Activated naive CD4-positive, alpha-beta T cell treated with anti-CD3 and anti-CD28 coated beads for 36 hours (primary cell): ENCODE measurements at regions not wholly inside any gene's neighbourhood (a gene's known extent, or its start where the extent isn't known, plus 50 kb on each side); places are given as distances from the start of the nearest gene placed in this dataset.

Experiments
- CTCF ChIA-PET: fragments of 350-600 bp; sonication (Branson Sonifier 250); formaldehyde crosslinking; loops from one replicate; lab custom pipeline; 2021; ENCODE audit warnings: antibody characterized with exemption; lab: Charles Lee
- DNase-seq: peaks from one replicate; pipeline ENCODE4 v3.0.0-alpha.2; 2020
- H3K27ac Mint-ChIP-seq: one replicate; pipeline ENCODE4 v1.8.0; 2021; ENCODE audit warnings: mild to moderate bottlenecking, mixed read lengths
- H3K27me3 Mint-ChIP-seq: one replicate; pipeline ENCODE4 v1.8.0; 2021; ENCODE audit warnings: low read depth, mixed read lengths
- H3K36me3 Mint-ChIP-seq: one replicate; pipeline ENCODE4 v1.8.0; 2021; ENCODE audit warnings: low read depth, mixed read lengths
- H3K4me1 Mint-ChIP-seq: one replicate; pipeline ENCODE4 v1.8.0; 2021; ENCODE audit warnings: low read depth, mixed read lengths
- H3K4me3 Mint-ChIP-seq: one replicate; pipeline ENCODE4 v1.8.0; 2021; ENCODE audit warnings: mild to moderate bottlenecking, moderate library complexity, mixed read lengths
- H3K9me3 Mint-ChIP-seq: one replicate; pipeline ENCODE4 v1.8.0; 2021; ENCODE audit warnings: mixed read lengths
- intact Hi-C: fragments of 100-400 bp; cut with micrococcal nuclease; formaldehyde crosslinking; loops from one replicate; pipeline ENCODE4 v1.15.1; 2023

DNA sequence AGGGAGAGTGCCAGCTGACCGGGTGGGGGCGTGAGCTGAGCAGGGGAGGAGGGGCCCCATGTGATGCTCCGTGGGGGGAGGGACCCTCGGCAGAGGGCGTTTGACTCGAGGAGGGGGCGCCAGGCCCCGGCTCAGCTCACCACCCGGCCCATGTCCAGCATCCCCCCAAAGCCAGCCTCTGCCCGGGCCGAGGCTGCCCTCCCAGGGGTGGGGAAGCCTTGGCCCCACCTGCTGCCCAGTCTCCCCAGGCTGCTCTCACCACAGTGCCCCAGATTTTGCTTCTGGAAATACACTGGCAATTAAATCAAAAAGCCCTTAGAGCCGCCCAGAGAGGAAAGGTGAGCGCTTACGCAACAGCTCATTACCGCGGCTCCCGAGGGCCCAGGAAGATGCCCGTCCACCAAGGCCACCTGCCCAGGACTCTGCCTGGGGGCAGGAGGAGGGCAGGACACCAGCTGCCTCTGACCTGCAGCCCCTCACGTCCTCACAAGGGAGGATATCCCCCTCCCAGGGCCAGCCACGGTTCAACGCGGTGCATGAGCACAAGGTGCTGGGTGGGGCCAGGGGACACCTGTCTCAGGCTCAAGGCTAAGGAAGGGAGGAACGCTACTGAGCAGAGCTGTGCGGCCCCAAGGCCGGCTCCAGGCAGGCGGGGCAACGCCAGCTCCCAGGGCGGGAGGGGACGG lies 70.0 kb upstream of the INPP5A start:
- H3K27me3 Mint-ChIP-seq: no peaks in the 10 kb centered on the region
- no peak overlapping the region for H3K27ac Mint-ChIP-seq
- peaks cover 1% of the 10 kb centered on the region for H3K9me3 Mint-ChIP-seq
- peaks cover 1% of the 10 kb centered on the region for H3K36me3 Mint-ChIP-seq
- CTCF ChIA-PET: no interaction called here
- no peak for DNase-seq
- no peaks in the 10 kb centered on the region for H3K4me1 Mint-ChIP-seq
- intact Hi-C loops: no loop called here
- no peak overlapping the region for H3K4me3 Mint-ChIP-seq

DNA sequence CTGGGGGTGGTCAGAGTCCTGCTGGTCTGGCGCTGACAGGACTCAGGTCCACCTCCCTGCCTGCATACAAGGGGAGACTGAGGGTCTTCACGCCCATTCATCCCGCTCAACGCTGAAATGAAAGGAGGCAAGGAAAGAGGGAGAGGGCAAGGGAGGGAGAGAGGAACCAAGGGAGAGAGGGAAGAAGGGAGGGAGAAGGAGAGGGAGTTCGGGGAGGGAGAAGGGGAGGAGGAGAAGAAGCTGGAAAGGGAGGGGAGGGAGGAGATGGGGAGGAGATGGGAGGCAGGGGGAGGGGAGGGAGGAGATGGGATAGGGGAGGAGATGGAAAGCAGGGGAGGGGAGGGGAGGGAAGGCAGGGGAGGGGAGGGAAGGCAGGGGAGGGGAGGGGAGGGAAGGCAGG lies 69.4 kb upstream of the INPP5A start:
- no peak overlapping the region for H3K27ac Mint-ChIP-seq
- H3K27me3 Mint-ChIP-seq: no peaks in the 10 kb centered on the region
- intact Hi-C loops: no loop called here
- CTCF ChIA-PET: no interaction called here
- no peaks in the 10 kb centered on the region for H3K4me1 Mint-ChIP-seq
- no peak for DNase-seq
- H3K36me3 Mint-ChIP-seq: peaks cover 1% of the 10 kb centered on the region
- H3K4me3 Mint-ChIP-seq: no peak overlapping the region
- H3K9me3 Mint-ChIP-seq: peaks cover 1% of the 10 kb centered on the region

DNA sequence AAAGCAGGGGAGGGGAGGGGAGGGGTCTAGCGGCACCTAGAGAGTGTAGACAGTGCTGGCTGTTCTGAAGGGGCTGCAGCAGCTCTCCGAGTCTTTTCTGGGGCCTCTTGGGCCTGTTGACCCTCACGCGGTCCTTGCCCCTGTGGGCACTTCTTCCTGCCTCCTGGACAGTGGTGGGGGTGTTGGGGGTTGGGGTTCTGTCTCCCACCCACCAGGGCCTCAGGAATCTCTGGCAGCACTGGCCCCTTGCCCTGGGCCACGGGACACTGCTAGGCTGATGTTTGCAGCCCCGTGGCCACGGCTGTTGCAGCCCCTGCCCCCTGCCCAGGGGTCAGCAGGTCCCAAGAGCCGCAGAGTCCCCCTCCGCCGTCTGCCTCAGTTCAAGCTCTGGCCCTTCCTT lies 68.9 kb upstream of the INPP5A start:
- CTCF ChIA-PET: no interaction called here

DNA sequence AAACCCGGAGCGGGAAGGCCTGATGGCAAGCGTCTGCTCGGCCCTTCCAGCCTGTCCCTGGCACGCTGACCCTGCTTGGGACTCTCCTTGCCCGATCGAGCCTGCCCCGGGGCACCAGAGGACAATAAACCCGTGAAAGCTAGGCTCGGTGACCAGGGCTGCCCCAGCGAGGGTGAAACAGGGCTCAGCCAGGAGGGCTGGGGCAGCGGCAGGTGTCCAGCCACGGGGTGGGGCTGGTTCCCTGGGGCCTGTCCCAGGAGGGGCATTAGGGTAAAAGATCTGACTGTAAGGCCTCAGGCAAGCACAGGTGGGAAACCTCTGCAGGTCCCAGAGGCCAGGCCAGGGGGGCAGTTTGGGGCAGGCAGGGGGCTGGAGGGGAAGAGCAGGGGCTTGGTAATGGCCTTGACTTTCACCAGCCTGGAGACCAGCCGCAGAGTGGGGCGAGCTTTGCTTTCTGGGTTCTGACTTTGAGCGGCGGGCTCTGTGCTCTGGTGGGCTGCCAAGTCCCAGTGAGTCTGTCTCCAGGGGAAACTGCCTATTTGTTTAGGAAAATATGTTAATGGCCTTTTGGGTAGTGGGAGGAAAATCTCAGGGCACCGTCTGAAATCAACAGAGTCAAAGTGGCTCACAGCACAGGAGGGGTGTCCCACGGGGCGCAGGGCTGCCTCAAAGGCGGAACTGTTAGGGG lies 68.2 kb upstream of the INPP5A start:
- Mint-ChIP-seq H3K4me1 (no peaks in the 10 kb centered on the region), H3K4me3 (no peak overlapping the region), H3K9me3 (peaks cover 1% of the 10 kb centered on the region), H3K27ac (no peak overlapping the region), H3K36me3 (peaks cover 1% of the 10 kb centered on the region), H3K27me3 (no peaks in the 10 kb centered on the region)
- CTCF ChIA-PET: no interaction called here
- no peak for DNase-seq
- intact Hi-C loops: no loop called here

More for the DNA sequence above, 68.9 kb upstream of the INPP5A start:
- peaks cover 1% of the 10 kb centered on the region for H3K36me3 Mint-ChIP-seq
- no peak overlapping the region for H3K4me3 Mint-ChIP-seq
- H3K9me3 Mint-ChIP-seq: peaks cover 1% of the 10 kb centered on the region
- H3K27ac Mint-ChIP-seq: no peak overlapping the region
- H3K27me3 Mint-ChIP-seq: no peaks in the 10 kb centered on the region
- intact Hi-C loops: no loop called here
- no peak for DNase-seq
- no peaks in the 10 kb centered on the region for H3K4me1 Mint-ChIP-seq

DNA sequence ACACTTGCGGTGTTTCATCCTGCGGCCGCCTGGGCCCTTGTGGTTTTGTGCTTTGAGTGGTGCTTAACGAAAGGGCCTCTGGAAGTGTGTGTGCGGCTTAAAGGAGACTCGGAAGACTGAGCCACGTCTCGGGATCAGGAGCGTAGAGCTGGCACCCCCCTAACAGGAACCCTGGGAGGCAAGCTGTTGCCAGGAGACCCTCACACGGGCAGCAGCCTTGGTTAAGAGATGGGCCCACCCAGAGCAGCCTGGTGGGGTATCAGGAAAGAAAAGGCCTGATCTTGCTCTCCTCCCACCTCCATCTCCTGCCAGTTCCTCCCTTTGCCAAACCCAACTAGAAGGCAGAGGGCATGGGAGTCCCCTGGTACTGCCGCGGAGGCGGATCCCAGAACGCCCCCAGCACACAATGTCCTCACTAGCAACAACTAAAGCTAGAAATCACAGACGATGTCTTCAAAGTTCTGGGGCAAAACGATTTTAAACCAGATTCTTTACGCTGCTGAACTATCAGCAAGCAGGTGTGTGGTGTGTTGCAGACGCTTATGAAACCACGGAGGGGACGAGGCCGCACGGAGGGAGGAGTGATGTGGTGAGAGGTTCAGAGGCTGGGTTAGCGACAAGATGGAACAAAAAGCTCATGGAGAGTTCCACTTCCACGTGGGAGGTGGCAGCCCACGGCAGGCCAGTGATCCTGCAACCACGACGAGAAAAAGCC lies 67.0 kb upstream of the INPP5A start:
- intact Hi-C loops: no loop called here
- H3K36me3 Mint-ChIP-seq: peaks cover 1% of the 10 kb centered on the region
- H3K9me3 Mint-ChIP-seq: peaks cover 1% of the 10 kb centered on the region
- H3K27me3 Mint-ChIP-seq: no peaks in the 10 kb centered on the region
- no peaks in the 10 kb centered on the region for H3K4me1 Mint-ChIP-seq
- no peak overlapping the region for H3K4me3 Mint-ChIP-seq
- H3K27ac Mint-ChIP-seq: no peak overlapping the region
- peak; percentile 8 for DNase-seq
- CTCF ChIA-PET: interaction anchor here (0.7 to 1.4 kb wide), 3 partner anchors 10 to 172 kb away, joined by 3 to 4 read pairs (median 3); no protein-coding TSS in a partner anchor

DNA sequence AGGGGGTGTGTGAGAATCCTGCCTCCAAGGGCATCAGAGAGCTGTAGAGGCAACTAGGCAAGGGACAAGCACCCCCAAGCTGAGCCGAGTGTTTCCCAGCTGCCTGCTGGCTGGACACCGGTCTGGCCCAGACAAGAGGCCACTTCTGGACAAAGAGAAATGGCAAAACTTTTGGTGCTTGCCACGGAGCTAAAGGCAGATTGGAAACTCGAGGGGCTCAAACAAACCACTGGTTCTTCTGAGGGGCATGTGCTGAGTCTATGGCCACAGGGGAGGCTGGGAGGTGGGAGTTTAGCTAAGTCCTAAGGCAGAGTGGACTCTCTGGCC lies 66.5 kb upstream of the INPP5A start:
- Mint-ChIP-seq H3K27me3 (no peaks in the 10 kb centered on the region), H3K36me3 (peaks cover 1% of the 10 kb centered on the region), H3K9me3 (peaks cover 1% of the 10 kb centered on the region), H3K4me1 (no peaks in the 10 kb centered on the region), H3K4me3 (no peak overlapping the region), H3K27ac (no peak overlapping the region)
- intact Hi-C loops: no loop called here
- DNase-seq: no peak
- CTCF ChIA-PET: interaction anchor here (0.7 to 1.4 kb wide), 3 partner anchors 11 to 172 kb away, joined by 3 to 4 read pairs (median 3); no protein-coding TSS in a partner anchor

DNA sequence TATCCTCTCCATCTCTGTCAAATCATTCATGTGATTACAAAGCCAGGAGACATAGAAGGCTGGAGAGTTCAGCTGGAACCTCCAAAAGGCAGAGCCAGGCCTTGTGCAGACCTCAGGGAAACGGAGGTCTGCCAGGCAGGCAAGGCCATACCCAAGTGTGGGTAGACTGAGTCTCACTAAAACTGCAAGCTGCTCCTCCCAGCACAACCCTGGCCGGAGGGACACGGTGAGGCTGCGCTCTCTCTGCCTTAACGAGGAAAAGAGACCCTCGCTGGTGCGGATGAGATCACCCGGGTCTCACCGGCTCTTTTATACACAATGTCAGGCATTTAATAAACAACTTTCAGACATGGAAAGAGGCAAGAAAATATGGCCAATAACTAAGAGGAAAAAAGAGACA lies 66.1 kb upstream of the INPP5A start:
- Mint-ChIP-seq H3K36me3 (peaks cover 1% of the 10 kb centered on the region), H3K27ac (no peak overlapping the region), H3K9me3 (peaks cover 1% of the 10 kb centered on the region), H3K4me3 (no peak overlapping the region), H3K27me3 (no peaks in the 10 kb centered on the region), H3K4me1 (no peaks in the 10 kb centered on the region)
- peak; percentile 2 for DNase-seq
- CTCF ChIA-PET: interaction anchor here (0.7 to 1.4 kb wide), 3 partner anchors 11 to 171 kb away, joined by 3 to 4 read pairs (median 3); no protein-coding TSS in a partner anchor
- intact Hi-C loops: no loop called here

DNA sequence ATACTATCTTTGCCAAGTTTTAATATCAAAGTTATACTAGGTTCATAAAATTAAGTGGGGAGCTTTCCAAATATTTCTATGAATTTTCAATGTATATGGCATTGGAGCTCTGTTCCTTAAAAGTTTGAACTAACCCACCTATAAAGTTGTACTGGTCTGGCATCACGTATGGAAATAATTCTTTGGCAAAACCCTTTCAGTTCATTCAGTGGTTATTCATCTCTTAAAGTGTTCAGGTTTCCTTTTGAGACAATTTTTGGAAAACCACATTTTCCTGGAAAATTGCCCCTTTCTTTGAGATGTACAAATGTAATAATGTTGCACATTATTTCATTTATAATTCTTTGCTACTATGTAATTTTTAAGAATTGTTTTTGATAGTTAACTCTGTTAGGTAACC lies 62.5 kb upstream of the INPP5A start:
- CTCF ChIA-PET: no interaction called here
- Mint-ChIP-seq H3K4me3 (no peak overlapping the region), H3K36me3 (peaks cover 1% of the 10 kb centered on the region), H3K4me1 (no peaks in the 10 kb centered on the region), H3K27ac (no peak overlapping the region), H3K9me3 (peaks cover 1% of the 10 kb centered on the region), H3K27me3 (no peaks in the 10 kb centered on the region)
- intact Hi-C loops: no loop called here
- no peak for DNase-seq

DNA sequence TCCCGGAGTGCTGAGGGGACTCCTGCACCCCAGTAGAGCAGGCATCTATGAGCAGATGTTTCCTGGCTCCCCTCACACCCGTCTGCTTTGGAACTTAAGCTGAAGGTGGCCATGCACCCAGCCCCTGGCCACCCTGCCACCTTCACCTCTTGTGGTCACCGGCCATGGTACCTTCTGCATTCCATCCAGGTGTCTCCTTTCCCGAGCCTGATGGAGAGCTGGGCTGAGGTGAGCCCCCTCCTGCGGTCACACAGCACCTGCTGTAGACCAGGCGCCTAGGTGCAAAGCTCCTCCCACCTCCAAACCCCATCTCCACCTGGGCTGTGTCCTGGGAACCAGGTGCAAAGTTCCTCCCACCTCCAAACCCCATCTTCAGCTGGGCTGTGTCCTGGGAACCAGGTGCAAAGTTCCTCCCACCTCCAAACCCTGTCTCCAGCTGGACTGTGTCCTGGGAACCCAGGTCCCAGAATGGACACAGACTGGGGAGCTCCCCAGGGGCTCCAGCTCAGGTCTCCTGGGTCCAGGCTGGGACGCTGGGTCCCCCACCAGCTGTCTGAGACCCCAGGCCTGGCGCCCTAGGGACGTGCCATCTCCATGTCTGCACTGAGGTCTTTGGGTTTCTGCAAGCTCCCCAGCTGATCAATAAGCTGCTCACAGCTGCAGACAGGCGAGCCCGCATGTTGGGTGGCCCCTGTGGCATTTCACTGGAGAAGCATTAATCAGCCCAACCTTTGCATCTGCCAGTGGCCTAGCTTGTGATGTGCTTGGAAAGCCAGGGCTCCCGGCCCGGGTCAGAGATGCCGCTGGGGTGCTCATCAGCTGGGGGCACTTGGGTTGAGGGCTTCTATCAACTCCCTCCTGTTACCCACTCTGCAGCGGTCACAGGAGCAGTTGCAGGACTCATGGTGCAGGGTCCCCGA lies 61.2 kb upstream of the INPP5A start:
- CTCF ChIA-PET: no interaction called here
- Mint-ChIP-seq H3K4me3 (no peak overlapping the region), H3K9me3 (peaks cover 1% of the 10 kb centered on the region), H3K27ac (no peak overlapping the region), H3K27me3 (no peaks in the 10 kb centered on the region), H3K36me3 (peaks cover 1% of the 10 kb centered on the region), H3K4me1 (no peaks in the 10 kb centered on the region)
- intact Hi-C loops: no loop called here
- DNase-seq: no peak

DNA sequence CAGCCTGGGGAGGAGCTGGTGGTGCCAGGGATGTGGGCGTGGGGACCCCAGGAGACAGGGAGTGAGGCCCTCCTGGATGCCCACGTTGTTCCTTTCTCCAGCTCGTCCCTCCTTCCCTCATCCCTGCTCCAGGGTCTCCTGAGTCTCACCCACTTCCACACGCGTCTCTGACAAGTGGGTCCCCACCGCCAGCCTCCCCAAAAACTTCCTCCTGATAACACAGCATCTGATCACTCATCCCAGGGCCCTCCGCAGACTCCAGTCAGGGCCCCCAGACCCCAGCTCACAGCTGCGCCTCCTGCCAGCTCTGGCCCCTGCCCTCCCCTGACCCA lies 60.6 kb upstream of the INPP5A start:
- Mint-ChIP-seq H3K36me3 (no peaks in the 10 kb centered on the region), H3K4me1 (no peaks in the 10 kb centered on the region), H3K27me3 (no peaks in the 10 kb centered on the region), H3K4me3 (no peak overlapping the region), H3K9me3 (peaks cover 1% of the 10 kb centered on the region), H3K27ac (no peak overlapping the region)
- CTCF ChIA-PET: no interaction called here
- intact Hi-C loops: no loop called here
- DNase-seq: no peak

DNA sequence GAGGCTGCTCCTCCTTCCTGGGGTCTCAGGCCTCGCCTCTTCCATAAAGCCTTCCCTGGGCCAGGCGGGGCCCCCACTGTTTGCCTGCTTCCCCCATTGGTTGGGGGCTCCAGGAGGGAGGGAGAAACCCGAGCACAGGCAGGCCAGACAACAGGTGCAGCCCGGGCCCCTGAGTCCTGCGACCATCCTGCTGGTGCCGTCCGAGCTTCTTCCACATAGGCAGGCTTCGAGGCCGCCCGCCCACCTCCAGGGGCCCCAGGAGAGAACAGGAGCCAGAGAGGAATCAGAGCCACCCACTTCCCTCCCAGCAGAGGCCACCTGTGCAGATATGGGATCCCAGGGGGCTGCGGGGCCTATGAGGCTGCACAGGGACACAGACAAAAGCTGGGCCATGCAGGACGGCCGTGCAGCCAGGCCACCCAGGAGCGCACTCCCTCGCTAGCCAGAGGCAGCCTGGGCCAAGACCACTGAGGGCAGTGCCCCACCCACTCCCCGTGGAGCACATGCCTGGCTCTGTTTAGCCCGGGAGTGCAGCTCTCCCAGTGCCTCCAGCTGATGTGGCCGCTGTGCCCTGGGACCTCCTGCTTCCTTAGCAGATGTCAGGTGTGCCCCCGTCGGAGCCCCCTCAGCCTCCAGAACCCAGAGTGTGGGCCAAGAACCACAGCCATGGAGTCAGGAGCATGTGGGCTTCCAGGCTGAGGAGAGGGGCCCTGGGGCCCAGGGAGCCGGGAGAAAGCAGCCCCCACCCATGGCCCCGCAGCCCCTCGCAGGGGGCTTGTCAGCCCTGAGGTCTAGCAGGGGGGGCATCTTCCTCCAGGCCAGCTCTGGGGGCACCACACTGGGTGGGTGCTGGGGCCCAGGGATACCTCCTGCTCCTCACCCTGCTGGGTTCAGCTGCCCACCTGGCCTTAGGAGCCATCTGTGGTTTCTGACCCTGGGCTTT lies 59.9 kb upstream of the INPP5A start:
- H3K36me3 Mint-ChIP-seq: no peaks in the 10 kb centered on the region
- CTCF ChIA-PET: no interaction called here
- intact Hi-C loops: no loop called here
- H3K27me3 Mint-ChIP-seq: no peaks in the 10 kb centered on the region
- H3K4me1 Mint-ChIP-seq: no peaks in the 10 kb centered on the region
- no peak for DNase-seq
- no peak overlapping the region for H3K4me3 Mint-ChIP-seq
- H3K9me3 Mint-ChIP-seq: no peaks in the 10 kb centered on the region
- no peak overlapping the region for H3K27ac Mint-ChIP-seq
